ENCODE measurements at regions not wholly inside any gene's neighbourhood (a gene's known extent, or its start where the extent isn't known, plus 50 kb on each side); places are given as distances from the start of the nearest gene placed in this dataset.

DNA sequence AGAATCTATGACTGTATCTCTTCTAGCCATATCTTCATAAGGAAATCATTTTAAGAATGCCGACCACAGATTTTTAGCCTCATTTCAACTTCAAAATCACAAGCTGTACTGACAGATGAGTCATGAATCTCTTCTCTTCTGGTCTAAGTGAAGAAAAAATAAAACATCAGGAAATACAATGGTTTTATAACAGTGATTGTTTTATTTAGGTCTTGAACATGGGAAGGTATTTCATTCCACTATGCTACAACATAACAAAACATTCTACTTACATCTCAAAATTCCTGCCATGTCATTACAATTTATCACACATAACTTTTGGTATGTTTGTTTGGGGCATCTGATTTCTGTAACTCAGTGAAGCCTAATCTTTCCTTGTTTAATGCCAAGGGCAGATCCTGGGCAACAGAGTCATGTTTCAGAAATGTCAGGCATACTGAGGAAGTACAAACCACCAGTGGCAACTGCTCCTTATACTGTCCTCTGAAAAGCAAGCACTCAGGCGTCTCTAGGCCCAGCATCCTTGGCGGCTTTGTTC is 325.0 kb downstream of the PDHA2 start:
- Histone ChIP-seq H3K9me1 (replicated peaks; ENCODE audit: control insufficient read depth, extremely low read depth, insufficient read depth, low read length) (no peaks in the 10 kb centered on the region), H3K9ac (replicated peaks; ENCODE audit: extremely low read depth, insufficient read depth, low read length) (no peak overlapping the region), H3K27me3 (ENCODE audit: control insufficient read depth in 2 of 2, insufficient read depth in 2 of 2, low read length in 2 of 2) (no peaks in the 10 kb centered on the region), H3K4me3 (replicated peaks in 1 of 3; ENCODE audit: insufficient read depth in 1 of 3, low read depth in 1 of 3, low read length in 3 of 3) (no peak overlapping the region), H3K36me3 (ENCODE audit: control insufficient read depth in 2 of 2, extremely low read depth in 1 of 2, insufficient read depth in 2 of 2, low read length in 2 of 2) (no peaks in the 10 kb centered on the region), H3K9me3 (replicated peaks; ENCODE audit: control insufficient read depth, insufficient read depth, low read length) (no peaks in the 10 kb centered on the region), H3K79me2 (ENCODE audit: control insufficient read depth, insufficient read depth, low read length) (no peaks in the 10 kb centered on the region), H3K4me2 (ENCODE audit: insufficient read depth, low read length) (no peak overlapping the region), H3K27ac (ENCODE audit: insufficient read depth, low read depth, low read length) (no peak overlapping the region), H2AFZ (ENCODE audit: low read depth, low read length) (no peak overlapping the region), H4K20me1 (replicated peaks; ENCODE audit: control insufficient read depth, extremely low read depth, insufficient read depth, low read length) (no peaks in the 10 kb centered on the region), H3K4me1 (ENCODE audit: control insufficient read depth, extremely low read depth, insufficient read depth, low read length) (no peaks in the 10 kb centered on the region)
- BruUV-seq (replicated peaks): no TSS peak
- no peak for FAIRE-seq
- TF ChIP-seq JUN (IDR thresholded peaks at IDR 0.05; ENCODE audit: borderline replicate concordance, insufficient read depth, insufficient read length, low read depth): no peak
- TF ChIP-seq, protein P1, sequence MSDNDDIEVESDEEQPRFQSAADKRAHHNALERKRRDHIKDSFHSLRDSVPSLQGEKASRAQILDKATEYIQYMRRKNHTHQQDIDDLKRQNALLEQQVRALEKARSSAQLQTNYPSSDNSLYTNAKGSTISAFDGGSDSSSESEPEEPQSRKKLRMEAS (IDR thresholded peaks at IDR 0.05; ENCODE audit: insufficient read depth, insufficient read length): no peak
- TF ChIP-seq POLR2AphosphoS5 (IDR thresholded peaks at IDR 0.05; ENCODE audit: insufficient read depth, low read depth, low read length): no peak
- no peak for TF ChIP-seq GATA2 (IDR thresholded peaks at IDR 0.05; ENCODE audit: insufficient read depth, insufficient read length, low read depth, low read length)
- no peak for TF ChIP-seq EZH2 (IDR thresholded peaks at IDR 0.05; ENCODE audit: borderline replicate concordance, low read depth, low read length, severe bottlenecking)
- TF ChIP-seq, protein P2, sequence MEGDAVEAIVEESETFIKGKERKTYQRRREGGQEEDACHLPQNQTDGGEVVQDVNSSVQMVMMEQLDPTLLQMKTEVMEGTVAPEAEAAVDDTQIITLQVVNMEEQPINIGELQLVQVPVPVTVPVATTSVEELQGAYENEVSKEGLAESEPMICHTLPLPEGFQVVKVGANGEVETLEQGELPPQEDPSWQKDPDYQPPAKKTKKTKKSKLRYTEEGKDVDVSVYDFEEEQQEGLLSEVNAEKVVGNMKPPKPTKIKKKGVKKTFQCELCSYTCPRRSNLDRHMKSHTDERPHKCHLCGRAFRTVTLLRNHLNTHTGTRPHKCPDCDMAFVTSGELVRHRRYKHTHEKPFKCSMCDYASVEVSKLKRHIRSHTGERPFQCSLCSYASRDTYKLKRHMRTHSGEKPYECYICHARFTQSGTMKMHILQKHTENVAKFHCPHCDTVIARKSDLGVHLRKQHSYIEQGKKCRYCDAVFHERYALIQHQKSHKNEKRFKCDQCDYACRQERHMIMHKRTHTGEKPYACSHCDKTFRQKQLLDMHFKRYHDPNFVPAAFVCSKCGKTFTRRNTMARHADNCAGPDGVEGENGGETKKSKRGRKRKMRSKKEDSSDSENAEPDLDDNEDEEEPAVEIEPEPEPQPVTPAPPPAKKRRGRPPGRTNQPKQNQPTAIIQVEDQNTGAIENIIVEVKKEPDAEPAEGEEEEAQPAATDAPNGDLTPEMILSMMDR (IDR thresholded peaks at IDR 0.05; ENCODE audit: extremely low read depth in 1 of 2, insufficient read depth in 1 of 2, low read depth in 1 of 2, low read length in 2 of 2): no peak
- no peak for TF ChIP-seq POLR2A (IDR thresholded peaks at IDR 0.05; ENCODE audit: low read depth, low read length)
- no peak for TF ChIP-seq MYC (IDR thresholded peaks at IDR 0.05; ENCODE audit: low read depth, low read length)
- TF ChIP-seq FOS (IDR thresholded peaks at IDR 0.05; ENCODE audit: borderline replicate concordance, insufficient read depth, low read length): no peak
- POLR2A ChIA-PET: no interaction called here
- intact Hi-C loops (cut with micrococcal nuclease) (no loop called here), dilution Hi-C loops (cut with MboI; ENCODE audit: extremely low pct_ligation_motif_present, low sequenced_read_pairs) (no loop called here)
- no peak for DNase-seq (ENCODE audit: low read depth, low spot score)
- CTCF ChIA-PET: no interaction called here
